ENCODE measurements at regions not wholly inside any gene's neighbourhood (a gene's known extent, or its start where the extent isn't known, plus 50 kb on each side); places are given as distances from the start of the nearest gene placed in this dataset.
"Not testable (repeated sequence)": the region's sequence is repeated elsewhere in the genome, so short reads cannot be mapped to it uniquely, and the experiment has no call there.

DNA sequence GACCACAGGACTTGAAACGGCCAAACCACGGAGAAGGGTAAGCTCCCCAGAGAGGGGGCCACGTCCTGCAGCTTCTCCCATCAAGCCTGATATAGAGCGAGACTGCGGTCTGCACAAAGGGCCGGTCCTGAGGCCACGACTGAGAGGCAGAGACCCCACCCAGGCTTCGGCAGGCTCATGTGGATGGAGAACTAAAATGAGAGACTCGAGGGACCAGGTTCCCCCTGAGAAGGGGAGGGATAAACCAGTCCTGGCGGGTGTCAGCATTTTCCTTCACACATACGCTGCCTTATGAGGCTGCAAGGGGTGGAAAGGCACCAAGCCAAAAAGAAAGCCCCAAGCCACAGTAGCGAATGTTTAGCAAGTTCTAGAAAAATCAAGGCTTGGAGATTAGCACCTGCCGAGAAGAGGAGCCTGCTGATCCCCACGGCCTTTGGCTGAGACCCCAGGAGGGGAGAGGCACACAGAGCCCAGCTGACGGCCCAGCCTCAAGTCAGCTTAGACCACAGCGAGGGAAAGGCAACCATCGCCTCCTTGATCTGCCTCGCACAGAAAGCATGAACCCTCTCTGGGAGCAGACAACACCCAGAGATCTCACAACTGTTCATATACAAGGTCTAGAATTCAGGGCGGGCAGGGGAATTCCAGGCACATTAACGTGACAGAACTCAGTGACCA, 92.6 kb upstream of the RNF32 start:
- no peak for DNase-seq (ENCODE audit: low read depth)

DNA sequence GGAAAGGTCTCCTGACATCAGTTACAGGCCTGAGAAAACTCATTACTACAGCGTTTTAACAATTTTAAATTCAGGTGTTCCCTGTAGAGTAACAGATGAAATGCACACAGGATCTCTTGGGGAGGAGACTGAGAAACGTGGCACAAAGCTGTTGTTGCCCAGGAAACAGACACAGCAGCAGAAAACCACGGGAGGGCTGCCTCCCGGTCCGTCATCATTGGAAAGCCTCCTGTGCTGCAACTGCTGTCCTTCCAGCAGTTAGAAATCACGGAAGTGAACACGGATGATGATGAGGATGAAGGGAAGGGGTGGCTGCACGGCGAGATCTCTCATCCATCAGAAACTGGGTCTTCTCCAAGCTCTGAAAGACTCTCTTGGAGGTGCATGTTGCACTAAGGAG, 94.6 kb upstream of the RNF32 start:
- DNase-seq (ENCODE audit: low read depth): no peak

DNA sequence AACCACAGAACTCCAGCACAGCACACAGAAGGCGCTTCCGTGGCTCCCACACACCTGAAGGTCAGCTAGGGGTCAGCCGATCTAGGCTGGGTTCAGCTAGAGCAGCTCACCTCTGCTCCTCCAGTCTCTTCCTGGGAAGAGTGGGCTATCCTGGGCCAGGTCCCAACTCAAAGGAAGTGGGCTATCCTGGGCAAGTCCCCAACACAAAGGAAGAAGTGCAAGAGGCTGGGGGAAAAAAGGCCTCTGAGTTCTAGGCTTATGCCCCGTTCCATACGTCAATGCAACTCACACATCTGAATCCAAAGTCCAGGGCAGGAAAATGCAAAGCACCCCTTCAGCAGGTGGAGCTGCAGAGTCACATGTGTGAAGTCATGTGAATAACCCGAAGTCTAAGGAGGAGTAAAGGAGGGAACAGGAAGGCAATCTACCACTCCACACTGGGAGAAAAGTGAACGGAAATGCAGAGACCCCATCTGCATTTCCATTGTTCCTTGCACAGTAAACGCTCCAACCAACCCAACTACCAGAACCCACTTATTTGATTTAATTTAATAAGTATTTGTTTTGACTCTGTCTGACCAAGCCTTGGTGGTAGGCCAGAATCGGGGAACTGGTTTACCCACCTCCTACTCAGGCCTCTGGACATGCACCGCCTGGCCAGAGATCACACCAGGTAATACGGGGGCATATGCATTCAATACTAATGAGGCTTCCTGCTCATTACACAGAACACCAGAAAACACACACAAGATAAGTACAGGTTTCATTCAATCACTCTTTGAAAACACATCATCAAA, 95.5 kb upstream of the RNF32 start:
- no peak for DNase-seq (ENCODE audit: low read depth)

- DNase-seq (ENCODE audit: low read depth): no peak
Measured at GRCh38 chr7:156543699-156544598, 96.6 kb upstream of the RNF32 start.

GRCh38 chr7:156540619-156541165, 99.9 kb upstream of the RNF32 start:
- no peak for DNase-seq (ENCODE audit: low read depth)

GRCh38 chr7:156539999-156540398, 100.6 kb upstream of the RNF32 start:
- DNase-seq (ENCODE audit: low read depth): no peak

GRCh38 chr7:156537006-156537405, 103.6 kb upstream of the RNF32 start:
- no peak for DNase-seq (ENCODE audit: low read depth)

GRCh38 chr7:156534925-156535324, 105.6 kb upstream of the RNF32 start:
- DNase-seq (ENCODE audit: low read depth): no peak

GRCh38 chr7:156533964-156534363, 106.6 kb upstream of the RNF32 start:
- DNase-seq (ENCODE audit: low read depth): no peak

- DNase-seq (ENCODE audit: low read depth): no peak
Measured at GRCh38 chr7:156533420-156533819, 107.2 kb upstream of the RNF32 start.

DNA sequence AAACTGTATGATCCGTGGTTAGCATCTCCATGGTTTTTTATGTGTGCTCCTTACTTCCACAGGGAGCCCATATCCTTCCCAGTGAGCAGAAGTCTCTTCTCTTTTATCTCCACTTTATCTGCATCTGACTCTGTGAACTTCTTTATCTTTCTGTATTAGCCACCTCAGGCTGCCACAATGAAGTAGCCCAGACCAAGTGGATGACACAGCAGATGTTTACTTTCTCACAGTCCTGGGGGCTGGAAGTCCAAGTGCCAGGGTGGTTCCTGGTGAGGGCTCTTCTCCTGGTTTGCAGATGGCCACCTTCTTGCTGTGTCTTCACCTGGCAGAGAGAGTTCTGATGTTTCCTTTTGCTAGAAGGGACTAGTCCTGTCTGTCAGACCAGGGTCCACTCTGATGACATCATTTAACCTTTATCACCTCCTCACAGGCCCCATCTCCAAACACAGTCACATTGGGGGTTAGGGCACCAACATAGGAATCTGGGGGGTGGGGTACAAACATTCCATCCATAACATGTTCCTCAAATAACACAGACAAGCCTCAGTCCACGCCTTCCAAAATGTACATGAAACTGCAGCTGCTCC, 108.5 kb upstream of the RNF32 start:
- no peak for DNase-seq (ENCODE audit: low read depth)

GRCh38 chr7:156529956-156530355, 110.6 kb upstream of the RNF32 start:
- no peak for DNase-seq (ENCODE audit: low read depth)

DNA sequence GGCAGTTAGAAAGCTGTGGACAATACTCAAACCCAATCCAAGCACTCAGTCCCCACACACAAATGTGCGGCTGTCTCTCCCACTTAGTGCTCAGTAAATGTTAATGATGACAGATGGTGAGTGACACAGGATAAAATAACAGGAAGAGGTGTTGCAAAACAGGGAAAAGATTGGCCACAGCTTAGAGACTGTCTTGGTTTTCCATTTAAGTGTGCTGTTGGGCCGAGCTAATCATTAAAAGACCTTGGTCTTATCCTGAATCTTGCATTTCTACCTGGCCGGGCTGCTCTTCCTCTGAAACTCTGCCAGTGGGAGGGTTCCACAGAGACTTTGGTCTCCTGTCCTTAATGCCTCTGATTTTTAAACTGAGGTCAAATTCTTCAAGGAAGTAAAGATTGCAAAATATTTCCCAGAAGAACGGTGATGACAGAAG, 113.1 kb upstream of the RNF32 start:
- DNase-seq (ENCODE audit: low read depth): no peak

- DNase-seq (ENCODE audit: low read depth): no peak
Measured at GRCh38 chr7:156524818-156525597, 115.6 kb upstream of the RNF32 start.

DNA sequence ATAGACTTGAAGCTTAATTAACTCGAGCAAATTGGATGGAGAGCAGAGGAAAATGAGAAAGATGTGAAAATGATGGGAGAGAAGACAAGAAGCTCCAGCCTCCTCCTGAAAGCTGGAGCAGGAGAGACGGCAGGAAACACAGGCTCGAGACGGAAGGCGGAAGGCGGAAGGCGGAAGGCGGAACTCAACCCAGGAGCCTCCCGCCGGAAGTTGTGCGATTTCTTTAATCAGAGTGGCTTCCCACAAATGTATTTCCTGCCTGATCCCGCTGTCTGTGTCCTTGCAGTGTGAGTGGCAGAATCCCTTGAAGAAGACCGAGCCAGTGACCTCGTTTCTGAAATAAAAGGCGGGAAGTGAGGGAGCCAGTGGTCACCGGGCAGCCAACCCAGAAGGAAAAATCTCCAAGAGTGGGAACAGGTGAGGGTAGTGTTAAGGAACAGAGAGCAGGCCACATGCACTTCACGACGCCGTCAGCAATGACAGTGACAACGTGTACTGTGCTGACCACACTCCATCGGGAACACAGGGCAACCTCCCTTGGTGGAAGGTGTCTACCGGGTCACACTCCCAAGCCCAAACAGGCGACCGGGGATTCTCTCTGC, 117.0 kb upstream of the RNF32 start:
- DNase-seq (ENCODE audit: low read depth): no peak

DNA sequence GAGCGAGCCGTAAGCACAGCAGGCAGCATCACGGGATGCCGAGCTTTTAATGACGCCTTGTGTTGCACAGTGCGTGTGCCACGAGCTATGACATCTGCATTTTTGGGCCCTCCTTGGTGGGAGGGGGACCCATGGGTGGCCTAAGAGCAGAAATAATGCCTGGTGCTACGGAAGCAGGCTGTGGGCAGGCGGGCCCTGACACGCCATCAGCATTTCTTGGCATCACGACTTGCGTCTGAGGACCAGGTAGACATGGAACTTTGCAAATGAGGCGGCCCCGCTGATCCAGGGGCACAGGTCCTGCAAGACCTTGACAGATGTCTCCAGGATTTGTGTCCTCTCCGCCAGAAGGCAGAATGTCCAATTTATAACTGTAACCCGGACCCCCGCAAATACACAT, 117.8 kb upstream of the RNF32 start:
- DNase-seq (ENCODE audit: low read depth): no peak

- no peak for DNase-seq (ENCODE audit: low read depth)
Measured at GRCh38 chr7:156519070-156519469, 121.5 kb upstream of the RNF32 start.

- no peak for DNase-seq (ENCODE audit: low read depth)
Measured at GRCh38 chr7:156518466-156518865, 122.1 kb upstream of the RNF32 start.

DNA sequence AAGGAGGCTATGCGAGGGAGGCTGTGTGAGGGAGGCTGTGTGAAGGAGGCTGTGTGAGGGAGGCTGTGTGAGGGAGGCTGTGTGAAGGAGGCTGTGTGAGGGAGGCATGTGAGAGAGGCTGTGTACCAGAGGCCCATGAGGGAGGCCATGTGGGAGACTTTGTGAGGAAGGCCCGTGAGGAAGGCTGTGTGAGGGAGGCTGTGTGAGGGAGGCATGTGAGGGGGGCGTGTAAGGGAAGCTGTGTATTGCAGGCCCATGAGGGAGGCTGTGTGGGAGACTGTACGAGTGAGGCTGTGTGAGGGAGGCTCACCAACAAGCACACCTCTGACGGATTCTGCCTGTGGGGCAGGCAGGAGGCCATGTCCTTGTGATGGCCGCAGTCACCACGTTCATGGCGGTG, 122.7 kb upstream of the RNF32 start:
- not testable (repeated sequence) for DNase-seq (ENCODE audit: low read depth)

DNA sequence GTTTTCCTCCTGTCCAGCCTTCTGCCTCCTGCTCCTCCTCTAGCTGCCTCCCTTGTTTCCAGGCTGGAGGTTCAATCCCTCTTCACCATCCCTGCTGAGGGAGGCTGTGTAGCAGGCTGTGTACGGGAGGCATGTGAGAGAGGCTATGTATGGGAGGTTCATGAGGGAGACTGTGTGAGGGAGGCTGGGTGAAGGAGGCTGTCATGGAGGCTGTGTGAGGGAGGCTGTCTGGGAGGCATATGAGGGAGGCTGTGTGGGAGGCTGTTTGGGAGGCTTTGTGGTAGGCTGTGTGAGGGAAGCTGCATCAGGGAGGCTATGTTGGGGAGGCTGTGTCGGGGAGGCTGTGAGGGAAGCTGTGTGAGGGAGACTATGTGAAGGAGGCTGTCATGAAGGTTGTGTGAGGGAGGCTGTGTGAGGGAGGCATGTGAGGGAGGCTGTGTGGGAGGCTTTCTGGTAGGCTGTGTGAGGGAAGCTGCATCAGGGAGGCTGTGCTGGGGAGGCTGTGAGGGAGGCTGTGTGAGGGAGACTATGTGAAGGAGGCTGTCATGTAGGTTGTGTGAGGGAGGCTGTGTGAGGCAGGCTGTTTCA, 123.7 kb upstream of the RNF32 start:
- DNase-seq (ENCODE audit: low read depth): no peak
